ENCODE measurements at regions not wholly inside any gene's neighbourhood (a gene's known extent, or its start where the extent isn't known, plus 50 kb on each side); places are given as distances from the start of the nearest gene placed in this dataset.

DNA sequence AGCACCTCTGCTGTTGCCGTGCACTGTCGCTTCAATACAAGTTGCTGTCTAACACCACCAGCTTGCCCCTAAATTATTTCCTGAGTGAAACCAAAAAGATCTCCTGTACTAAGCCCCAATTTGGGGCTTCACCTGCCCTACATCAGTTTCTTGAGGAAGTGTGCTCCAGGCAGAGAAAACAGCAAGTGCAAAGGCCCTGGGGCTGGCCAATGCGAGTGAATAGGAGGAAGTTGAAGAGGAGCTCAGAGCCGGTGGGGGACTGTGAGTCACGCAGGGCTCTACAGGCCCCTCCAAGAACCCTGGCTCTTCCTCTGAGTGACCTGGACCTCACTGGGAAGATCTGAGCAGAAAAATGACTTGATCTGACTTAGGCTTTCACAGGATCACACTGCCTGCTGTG lies 117.2 kb downstream of the IPO8 start:
- DNase-seq (ENCODE audit: extremely low read depth, low read depth), result no peak
- no peak for TF ChIP-seq CTCF (IDR thresholded peaks at IDR 0.05; ENCODE audit: low read depth, low read length)

DNA sequence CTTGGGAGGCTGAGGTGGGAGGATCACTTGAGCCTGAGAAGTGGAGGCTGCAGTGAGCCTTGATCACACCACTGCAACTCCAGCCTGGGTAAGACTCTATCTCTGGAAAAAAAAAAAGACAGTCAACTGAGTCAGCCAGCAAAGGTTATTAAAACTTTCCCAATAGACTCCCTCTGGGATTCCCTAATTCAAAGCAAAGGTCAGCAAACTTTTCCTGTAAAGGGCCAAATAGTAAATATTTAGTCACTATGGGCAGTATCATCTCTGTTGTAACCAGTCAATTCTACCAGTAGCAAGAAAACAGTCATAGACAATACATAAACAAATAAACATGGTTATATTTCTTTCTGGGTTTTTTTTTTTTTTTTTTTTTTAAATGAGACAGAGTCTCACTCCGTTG lies 122.5 kb downstream of the IPO8 start:
- no peak for TF ChIP-seq CTCF (IDR thresholded peaks at IDR 0.05; ENCODE audit: low read depth, low read length)
- no peak for DNase-seq (ENCODE audit: extremely low read depth, low read depth)

GRCh38 chr12:30570211-30570890 lies 125.3 kb downstream of the IPO8 start:
- no peak for DNase-seq (ENCODE audit: extremely low read depth, low read depth)
- TF ChIP-seq CTCF (IDR thresholded peaks at IDR 0.05; ENCODE audit: low read depth, low read length), result no peak

- no peak for TF ChIP-seq CTCF (IDR thresholded peaks at IDR 0.05; ENCODE audit: low read depth, low read length)
- DNase-seq (ENCODE audit: extremely low read depth, low read depth), result no peak
These were observed 126.2 kb downstream of the IPO8 start for GRCh38 chr12:30569426-30569825.

DNA sequence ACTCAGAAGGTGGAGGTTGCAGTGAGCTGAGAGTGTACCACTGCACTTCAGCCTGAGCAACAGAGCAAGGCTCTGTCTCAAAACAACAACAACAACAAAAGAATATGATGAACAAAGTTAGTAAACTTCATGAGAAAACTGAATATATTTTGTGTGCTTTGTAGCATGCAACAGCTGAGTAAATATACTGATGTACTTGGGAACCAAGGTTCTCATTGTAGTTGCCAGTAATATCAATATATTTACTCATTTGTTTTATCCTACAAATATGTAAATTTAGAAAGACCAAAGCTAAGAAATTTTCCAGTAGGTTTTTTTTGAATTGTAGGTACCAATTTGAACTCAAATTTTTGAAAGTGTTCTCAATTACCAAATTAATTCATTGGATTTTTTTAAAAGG lies 127.2 kb downstream of the IPO8 start:
- TF ChIP-seq CTCF (IDR thresholded peaks at IDR 0.05; ENCODE audit: low read depth, low read length), result no peak

GRCh38 chr12:30567082-30567481 lies 128.6 kb downstream of the IPO8 start:
- DNase-seq (ENCODE audit: extremely low read depth, low read depth), result no peak
- TF ChIP-seq CTCF (IDR thresholded peaks at IDR 0.05; ENCODE audit: low read depth, low read length), result no peak

More for the DNA sequence above, 127.2 kb downstream of the IPO8 start:
- DNase-seq (ENCODE audit: extremely low read depth, low read depth), result no peak

DNA sequence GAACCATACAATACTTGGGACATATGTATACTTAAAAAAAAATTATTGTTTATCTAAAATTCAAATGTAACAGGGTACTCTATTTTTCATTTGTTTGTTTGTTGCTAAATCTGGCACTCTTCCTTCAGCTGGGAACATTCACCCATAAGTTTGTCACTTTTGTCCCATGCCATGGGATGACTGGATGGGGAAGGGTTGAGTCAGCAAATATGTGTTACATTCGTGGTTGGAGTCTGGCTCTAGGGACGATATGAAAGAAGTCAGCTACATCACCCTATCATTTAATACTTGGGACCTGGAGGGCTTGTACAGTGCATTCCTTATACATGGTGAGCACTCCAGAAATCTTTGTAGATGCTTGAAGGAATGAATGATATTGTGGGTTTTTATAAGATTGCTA lies 131.3 kb downstream of the IPO8 start:
- DNase-seq (ENCODE audit: extremely low read depth, low read depth), result no peak
- no peak for TF ChIP-seq CTCF (IDR thresholded peaks at IDR 0.05; ENCODE audit: low read depth, low read length)

Measured in AG09319 (cell line).